ENCODE measurements at regions not wholly inside any gene's neighbourhood (a gene's known extent, or its start where the extent isn't known, plus 50 kb on each side); places are given as distances from the start of the nearest gene placed in this dataset.

DNA sequence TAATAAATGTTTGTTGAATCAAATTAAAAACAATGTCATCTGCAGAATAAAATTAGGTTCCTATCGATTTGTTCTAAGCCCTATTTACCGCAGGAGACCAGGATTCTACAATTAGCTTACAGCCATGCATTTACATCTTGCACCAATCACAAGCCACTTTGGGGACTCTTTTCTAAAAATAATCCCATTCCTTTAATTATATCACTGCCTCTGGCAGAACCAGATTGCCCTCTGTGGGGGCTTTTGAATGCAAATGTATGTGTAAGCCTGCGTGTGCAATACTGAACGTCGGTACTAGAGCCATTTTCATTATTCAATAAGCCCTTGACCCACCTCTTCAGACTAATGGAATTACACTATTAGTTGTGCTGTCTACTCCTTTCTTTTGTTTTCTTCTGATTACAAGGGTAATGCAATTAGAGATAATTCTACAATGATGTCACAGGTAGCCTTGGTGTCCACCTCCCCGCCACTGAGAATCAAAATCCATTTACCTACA is 391.3 kb upstream of the XYLT1 start:
- Histone ChIP-seq H3K36me3 (replicated peaks in 1 of 2; ENCODE audit: control extremely low read depth in 1 of 2, control insufficient read depth in 1 of 2, extremely low read depth in 1 of 2, insufficient read depth in 2 of 2, low read length in 1 of 2) (no peaks in the 10 kb centered on the region), H3K27me3 (replicated peaks in 1 of 4; ENCODE audit: control extremely low read depth in 1 of 4, control insufficient read depth in 3 of 4, insufficient read depth in 4 of 4, low read length in 3 of 4) (no peaks in the 10 kb centered on the region), H3K9ac (ENCODE audit: low read length) (no peak overlapping the region), H3K4me1 (ENCODE audit: control insufficient read depth in 2 of 2, insufficient read depth in 2 of 2, low read length in 2 of 2) (no peaks in the 10 kb centered on the region), H3K79me2 (ENCODE audit: control insufficient read depth, insufficient read depth, low read length) (no peaks in the 10 kb centered on the region), H3K27ac (ENCODE audit: low read length in 2 of 2) (no peak overlapping the region), H3K9me3 (ENCODE audit: control extremely low read depth in 1 of 3, control insufficient read depth in 2 of 3, insufficient read depth in 1 of 3, low read length in 2 of 3) (no peaks in the 10 kb centered on the region), H3K4me3 (ENCODE audit: control extremely low read depth in 1 of 5, extremely low read depth in 1 of 5, insufficient read depth in 1 of 5, low read depth in 2 of 5, low read length in 4 of 5) (no peak overlapping the region), H4K20me1 (ENCODE audit: control insufficient read depth, insufficient read depth, low read length, poor library complexity, severe bottlenecking) (no peaks in the 10 kb centered on the region), H2AFZ (ENCODE audit: insufficient read depth, low read depth, low read length, poor library complexity, severe bottlenecking) (no peak overlapping the region), H3K4me2 (replicated peaks; ENCODE audit: low read depth, low read length, poor library complexity, severe bottlenecking) (no peak overlapping the region)
- intact Hi-C loops (cut with micrococcal nuclease): no loop called here
- ChIA-PET POLR2A (no interaction called here), CTCF (no interaction called here)
- TF ChIP-seq, protein P1, sequence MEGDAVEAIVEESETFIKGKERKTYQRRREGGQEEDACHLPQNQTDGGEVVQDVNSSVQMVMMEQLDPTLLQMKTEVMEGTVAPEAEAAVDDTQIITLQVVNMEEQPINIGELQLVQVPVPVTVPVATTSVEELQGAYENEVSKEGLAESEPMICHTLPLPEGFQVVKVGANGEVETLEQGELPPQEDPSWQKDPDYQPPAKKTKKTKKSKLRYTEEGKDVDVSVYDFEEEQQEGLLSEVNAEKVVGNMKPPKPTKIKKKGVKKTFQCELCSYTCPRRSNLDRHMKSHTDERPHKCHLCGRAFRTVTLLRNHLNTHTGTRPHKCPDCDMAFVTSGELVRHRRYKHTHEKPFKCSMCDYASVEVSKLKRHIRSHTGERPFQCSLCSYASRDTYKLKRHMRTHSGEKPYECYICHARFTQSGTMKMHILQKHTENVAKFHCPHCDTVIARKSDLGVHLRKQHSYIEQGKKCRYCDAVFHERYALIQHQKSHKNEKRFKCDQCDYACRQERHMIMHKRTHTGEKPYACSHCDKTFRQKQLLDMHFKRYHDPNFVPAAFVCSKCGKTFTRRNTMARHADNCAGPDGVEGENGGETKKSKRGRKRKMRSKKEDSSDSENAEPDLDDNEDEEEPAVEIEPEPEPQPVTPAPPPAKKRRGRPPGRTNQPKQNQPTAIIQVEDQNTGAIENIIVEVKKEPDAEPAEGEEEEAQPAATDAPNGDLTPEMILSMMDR (IDR thresholded peaks at IDR 0.05): no peak
- no peak for TF ChIP-seq EZH2 (IDR thresholded peaks at IDR 0.05; ENCODE audit: borderline replicate concordance, insufficient read depth, low read depth, low read length, poor library complexity, severe bottlenecking)
- Mint-ChIP-seq H3K9me3 (ENCODE audit: insufficient read depth) (no peaks in the 10 kb centered on the region), H3K27me3 (peaks cover 12% of the 10 kb centered on the region), H3K4me3 (no peak overlapping the region), H3K4me1 (no peaks in the 10 kb centered on the region), H3K27ac (no peak overlapping the region)
- WGBS (ENCODE audit: insufficient coverage): 96% methylated on average over 2 of the region's 6 CpGs
- ATAC-seq (ENCODE audit: low read depth): no peak
- DNase-seq: no peak

DNA sequence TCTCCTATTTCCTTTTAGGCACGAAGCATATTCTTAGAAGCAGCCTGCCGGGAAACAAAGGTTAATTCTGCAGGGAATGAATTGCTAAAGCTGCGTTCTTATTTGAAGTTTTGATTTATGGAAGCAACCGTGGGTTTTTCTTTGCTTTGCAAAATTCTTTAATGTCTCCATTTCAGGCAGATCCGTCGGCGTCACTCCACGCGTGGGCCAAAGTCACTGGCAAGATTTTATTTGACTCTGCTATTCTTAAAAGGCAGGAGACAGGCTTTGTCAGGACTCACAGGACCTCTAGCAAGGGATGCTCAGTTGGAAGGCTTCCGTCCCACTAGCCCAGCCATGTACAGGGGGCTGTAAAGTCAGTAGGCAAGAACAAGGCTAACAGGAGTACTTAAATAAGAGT is 387.3 kb upstream of the XYLT1 start:
- Histone ChIP-seq H3K4me3 (ENCODE audit: control extremely low read depth in 1 of 5, extremely low read depth in 1 of 5, insufficient read depth in 1 of 5, low read depth in 2 of 5, low read length in 4 of 5) (no peak overlapping the region), H3K9me3 (ENCODE audit: control extremely low read depth in 1 of 3, control insufficient read depth in 2 of 3, insufficient read depth in 1 of 3, low read length in 2 of 3) (peaks cover 0 to 11% (median 3%) of the 10 kb centered on the region in 3 donors), H4K20me1 (ENCODE audit: control insufficient read depth, insufficient read depth, low read length, poor library complexity, severe bottlenecking) (no peaks in the 10 kb centered on the region), H3K36me3 (replicated peaks in 1 of 2; ENCODE audit: control extremely low read depth in 1 of 2, control insufficient read depth in 1 of 2, extremely low read depth in 1 of 2, insufficient read depth in 2 of 2, low read length in 1 of 2) (no peaks in the 10 kb centered on the region), H3K4me2 (replicated peaks; ENCODE audit: low read depth, low read length, poor library complexity, severe bottlenecking) (no peak overlapping the region), H3K9ac (ENCODE audit: low read length) (no peak overlapping the region), H3K27me3 (replicated peaks in 1 of 4; ENCODE audit: control extremely low read depth in 1 of 4, control insufficient read depth in 3 of 4, insufficient read depth in 4 of 4, low read length in 3 of 4) (no peaks in the 10 kb centered on the region), H2AFZ (ENCODE audit: insufficient read depth, low read depth, low read length, poor library complexity, severe bottlenecking) (no peak overlapping the region), H3K79me2 (ENCODE audit: control insufficient read depth, insufficient read depth, low read length) (no peaks in the 10 kb centered on the region), H3K4me1 (ENCODE audit: control insufficient read depth in 2 of 2, insufficient read depth in 2 of 2, low read length in 2 of 2) (no peaks in the 10 kb centered on the region), H3K27ac (ENCODE audit: low read length in 2 of 2) (no peak overlapping the region)
- DNase-seq: no peak
- Mint-ChIP-seq H3K4me1 (no peaks in the 10 kb centered on the region), H3K27me3 (peaks cover 8% of the 10 kb centered on the region), H3K9me3 (ENCODE audit: insufficient read depth) (peaks cover 2% of the 10 kb centered on the region), H3K27ac (no peak overlapping the region), H3K4me3 (no peak overlapping the region)
- POLR2A ChIA-PET: no interaction called here
- WGBS (ENCODE audit: insufficient coverage): 69% methylated on average over 9 of the region's 10 CpGs
- ATAC-seq (ENCODE audit: low read depth): no peak
- CTCF ChIA-PET: no interaction called here
- TF ChIP-seq, protein P1 (IDR thresholded peaks at IDR 0.05): no peak
- no peak for TF ChIP-seq EZH2 (IDR thresholded peaks at IDR 0.05; ENCODE audit: borderline replicate concordance, insufficient read depth, low read depth, low read length, poor library complexity, severe bottlenecking)
- intact Hi-C loops (cut with micrococcal nuclease): no loop called here

Measured in B cell (primary cell).